ENCODE measurements at regions not wholly inside any gene's neighbourhood (a gene's known extent, or its start where the extent isn't known, plus 50 kb on each side); places are given as distances from the start of the nearest gene placed in this dataset.

DNA sequence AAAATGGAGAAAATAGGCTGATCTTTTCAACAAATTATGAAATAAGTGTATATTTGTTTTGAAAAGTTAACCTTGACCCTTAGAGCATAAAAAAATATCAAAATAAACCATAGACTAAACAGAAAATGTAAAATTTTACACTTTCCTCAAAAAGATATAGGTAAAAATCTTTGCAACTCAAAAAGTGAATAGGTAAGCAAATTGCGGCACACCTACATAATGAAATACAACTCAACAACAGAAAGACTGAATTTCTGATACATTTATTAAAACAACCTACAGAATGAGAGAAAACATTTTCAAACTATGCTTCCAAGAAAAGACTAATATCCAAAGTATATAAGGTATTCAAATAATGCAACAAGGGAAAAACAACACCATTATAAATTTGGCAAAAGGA lies 425.7 kb upstream of the KHDRBS2 start:
- POLR2A ChIA-PET: no interaction called here
- no peak for DNase-seq (ENCODE audit: low read depth, low spot score)
- H2AFZ ChIP-seq (ENCODE audit: low read depth, low read length, poor library complexity, severe bottlenecking): no peak overlapping the region

More for the DNA sequence above, 425.7 kb upstream of the KHDRBS2 start:
- H3K36me3 ChIP-seq (ENCODE audit: control insufficient read depth in 1 of 2, insufficient read depth in 2 of 2, low read length in 2 of 2): no peaks in the 10 kb centered on the region
- H3K9ac ChIP-seq (ENCODE audit: low read length): no peak overlapping the region
- no peaks in the 10 kb centered on the region for H3K4me1 ChIP-seq (ENCODE audit: control insufficient read depth in 1 of 2, insufficient read depth in 2 of 2, low read length in 2 of 2)
- H3K79me2 ChIP-seq (ENCODE audit: insufficient read depth, low read length): no peaks in the 10 kb centered on the region
- no peaks in the 10 kb centered on the region for H4K20me1 ChIP-seq (ENCODE audit: insufficient read depth)
- H3K9me2 ChIP-seq (ENCODE audit: insufficient read depth): no peaks in the 10 kb centered on the region
- TF ChIP-seq SIN3A (IDR thresholded peaks at IDR 0.05; ENCODE audit: low read depth) (no peak), CBX3 (IDR thresholded peaks at IDR 0.05; ENCODE audit: low read depth) (no peak), POLR2AphosphoS5 (IDR thresholded peaks at IDR 0.05; ENCODE audit: low read depth, low read length) (no peak), SP1 (IDR thresholded peaks at IDR 0.05; ENCODE audit: low read depth) (no peak), EZH2phosphoT487 (IDR thresholded peaks at IDR 0.05; ENCODE audit: borderline replicate concordance) (no peak), ZNF274 (IDR thresholded peaks at IDR 0.05; ENCODE audit: low read depth, low read length) (no peak), CEBPB (IDR thresholded peaks at IDR 0.05; ENCODE audit: low read depth) (no peak), JUND (IDR thresholded peaks at IDR 0.05) (no peak), FOSL1 (IDR thresholded peaks at IDR 0.05; ENCODE audit: low read depth) (no peak), POLR2A (IDR thresholded peaks at IDR 0.05; ENCODE audit: borderline replicate concordance, extremely low read depth, insufficient read depth, insufficient read length) (no peak), ELF1 (IDR thresholded peaks at IDR 0.05; ENCODE audit: borderline replicate concordance, low read depth) (no peak), TCF7L2 (IDR thresholded peaks at IDR 0.05; ENCODE audit: borderline replicate concordance, extremely low read depth, insufficient read depth, insufficient read length) (no peak)
- TF ChIP-seq, protein P1, sequence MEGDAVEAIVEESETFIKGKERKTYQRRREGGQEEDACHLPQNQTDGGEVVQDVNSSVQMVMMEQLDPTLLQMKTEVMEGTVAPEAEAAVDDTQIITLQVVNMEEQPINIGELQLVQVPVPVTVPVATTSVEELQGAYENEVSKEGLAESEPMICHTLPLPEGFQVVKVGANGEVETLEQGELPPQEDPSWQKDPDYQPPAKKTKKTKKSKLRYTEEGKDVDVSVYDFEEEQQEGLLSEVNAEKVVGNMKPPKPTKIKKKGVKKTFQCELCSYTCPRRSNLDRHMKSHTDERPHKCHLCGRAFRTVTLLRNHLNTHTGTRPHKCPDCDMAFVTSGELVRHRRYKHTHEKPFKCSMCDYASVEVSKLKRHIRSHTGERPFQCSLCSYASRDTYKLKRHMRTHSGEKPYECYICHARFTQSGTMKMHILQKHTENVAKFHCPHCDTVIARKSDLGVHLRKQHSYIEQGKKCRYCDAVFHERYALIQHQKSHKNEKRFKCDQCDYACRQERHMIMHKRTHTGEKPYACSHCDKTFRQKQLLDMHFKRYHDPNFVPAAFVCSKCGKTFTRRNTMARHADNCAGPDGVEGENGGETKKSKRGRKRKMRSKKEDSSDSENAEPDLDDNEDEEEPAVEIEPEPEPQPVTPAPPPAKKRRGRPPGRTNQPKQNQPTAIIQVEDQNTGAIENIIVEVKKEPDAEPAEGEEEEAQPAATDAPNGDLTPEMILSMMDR (IDR thresholded peaks at IDR 0.05 in 2 of 3, conservative IDR thresholded peaks at IDR 0.05 in 1 of 3; ENCODE audit: borderline replicate concordance in 1 of 3, insufficient read depth in 1 of 3, low read depth in 2 of 3, low read length in 2 of 3): no peak
- TF ChIP-seq, protein P2, sequence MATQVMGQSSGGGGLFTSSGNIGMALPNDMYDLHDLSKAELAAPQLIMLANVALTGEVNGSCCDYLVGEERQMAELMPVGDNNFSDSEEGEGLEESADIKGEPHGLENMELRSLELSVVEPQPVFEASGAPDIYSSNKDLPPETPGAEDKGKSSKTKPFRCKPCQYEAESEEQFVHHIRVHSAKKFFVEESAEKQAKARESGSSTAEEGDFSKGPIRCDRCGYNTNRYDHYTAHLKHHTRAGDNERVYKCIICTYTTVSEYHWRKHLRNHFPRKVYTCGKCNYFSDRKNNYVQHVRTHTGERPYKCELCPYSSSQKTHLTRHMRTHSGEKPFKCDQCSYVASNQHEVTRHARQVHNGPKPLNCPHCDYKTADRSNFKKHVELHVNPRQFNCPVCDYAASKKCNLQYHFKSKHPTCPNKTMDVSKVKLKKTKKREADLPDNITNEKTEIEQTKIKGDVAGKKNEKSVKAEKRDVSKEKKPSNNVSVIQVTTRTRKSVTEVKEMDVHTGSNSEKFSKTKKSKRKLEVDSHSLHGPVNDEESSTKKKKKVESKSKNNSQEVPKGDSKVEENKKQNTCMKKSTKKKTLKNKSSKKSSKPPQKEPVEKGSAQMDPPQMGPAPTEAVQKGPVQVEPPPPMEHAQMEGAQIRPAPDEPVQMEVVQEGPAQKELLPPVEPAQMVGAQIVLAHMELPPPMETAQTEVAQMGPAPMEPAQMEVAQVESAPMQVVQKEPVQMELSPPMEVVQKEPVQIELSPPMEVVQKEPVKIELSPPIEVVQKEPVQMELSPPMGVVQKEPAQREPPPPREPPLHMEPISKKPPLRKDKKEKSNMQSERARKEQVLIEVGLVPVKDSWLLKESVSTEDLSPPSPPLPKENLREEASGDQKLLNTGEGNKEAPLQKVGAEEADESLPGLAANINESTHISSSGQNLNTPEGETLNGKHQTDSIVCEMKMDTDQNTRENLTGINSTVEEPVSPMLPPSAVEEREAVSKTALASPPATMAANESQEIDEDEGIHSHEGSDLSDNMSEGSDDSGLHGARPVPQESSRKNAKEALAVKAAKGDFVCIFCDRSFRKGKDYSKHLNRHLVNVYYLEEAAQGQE (IDR thresholded peaks at IDR 0.05; ENCODE audit: low read depth): no peak
- RAD21 ChIA-PET (ENCODE audit: low non-redundant PET in 1 of 2, low total read pairs in 2 of 2, uncharacterized antibody in 2 of 2, unreplicated experiment in 2 of 2): no interaction called here
- H3K4me2 ChIP-seq (ENCODE audit: low read length): no peak overlapping the region
- H3K4me3 ChIP-seq (replicated peaks in 1 of 2; ENCODE audit: low read depth in 1 of 2, low read length in 2 of 2): no peak overlapping the region
- H3K9me3 ChIP-seq (ENCODE audit: control insufficient read depth in 1 of 2, insufficient read depth in 1 of 2, low read depth in 1 of 2, low read length in 2 of 2): peaks cover 10 to 14% of the 10 kb centered on the region in 2 experiments; a peak in 2 of 4 replicates
- no peak for ATAC-seq
- intact Hi-C loops (cut with micrococcal nuclease): no loop called here
- CTCF ChIA-PET: no interaction called here
- no peak overlapping the region for H3K27ac ChIP-seq (ENCODE audit: low read depth, low read length)
- BruUV-seq (replicated peaks): no TSS peak
- H3K27me3 ChIP-seq (ENCODE audit: insufficient read depth, low read length): no peaks in the 10 kb centered on the region
